ENCODE measurements at regions not wholly inside any gene's neighbourhood (a gene's known extent, or its start where the extent isn't known, plus 50 kb on each side); places are given as distances from the start of the nearest gene placed in this dataset.

DNA sequence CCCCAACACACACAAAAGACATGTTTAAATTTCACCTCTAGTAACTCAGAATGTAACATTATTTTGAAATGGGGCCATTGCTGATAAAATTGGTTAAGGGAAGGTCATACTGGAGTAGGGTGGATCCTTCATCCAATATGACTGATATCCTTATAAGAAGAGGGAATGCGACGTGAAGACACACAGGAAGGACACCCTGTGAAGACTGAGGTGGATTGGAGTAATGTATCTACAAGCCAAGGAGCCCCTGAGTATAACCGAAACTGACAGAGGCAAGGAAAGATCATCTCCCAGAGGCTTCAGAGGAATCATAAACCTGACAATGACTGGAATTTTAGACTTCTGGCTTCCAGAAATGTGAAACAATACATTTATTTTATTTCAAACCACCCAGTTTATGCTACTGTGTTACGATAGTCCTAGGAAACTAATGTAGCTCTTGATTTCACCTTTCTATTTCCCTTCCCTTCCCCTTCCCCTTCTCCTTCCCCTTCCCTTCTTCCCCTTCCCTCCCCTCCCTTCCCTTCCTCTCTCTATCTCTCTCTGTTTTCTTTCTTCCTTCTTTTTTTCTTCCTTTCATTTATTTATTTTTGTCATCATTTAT is 1775.4 kb downstream of the LRRC4C start:
- TF ChIP-seq, protein P1, sequence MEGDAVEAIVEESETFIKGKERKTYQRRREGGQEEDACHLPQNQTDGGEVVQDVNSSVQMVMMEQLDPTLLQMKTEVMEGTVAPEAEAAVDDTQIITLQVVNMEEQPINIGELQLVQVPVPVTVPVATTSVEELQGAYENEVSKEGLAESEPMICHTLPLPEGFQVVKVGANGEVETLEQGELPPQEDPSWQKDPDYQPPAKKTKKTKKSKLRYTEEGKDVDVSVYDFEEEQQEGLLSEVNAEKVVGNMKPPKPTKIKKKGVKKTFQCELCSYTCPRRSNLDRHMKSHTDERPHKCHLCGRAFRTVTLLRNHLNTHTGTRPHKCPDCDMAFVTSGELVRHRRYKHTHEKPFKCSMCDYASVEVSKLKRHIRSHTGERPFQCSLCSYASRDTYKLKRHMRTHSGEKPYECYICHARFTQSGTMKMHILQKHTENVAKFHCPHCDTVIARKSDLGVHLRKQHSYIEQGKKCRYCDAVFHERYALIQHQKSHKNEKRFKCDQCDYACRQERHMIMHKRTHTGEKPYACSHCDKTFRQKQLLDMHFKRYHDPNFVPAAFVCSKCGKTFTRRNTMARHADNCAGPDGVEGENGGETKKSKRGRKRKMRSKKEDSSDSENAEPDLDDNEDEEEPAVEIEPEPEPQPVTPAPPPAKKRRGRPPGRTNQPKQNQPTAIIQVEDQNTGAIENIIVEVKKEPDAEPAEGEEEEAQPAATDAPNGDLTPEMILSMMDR (IDR thresholded peaks at IDR 0.05) = no peak
- TF ChIP-seq POLR2A (IDR thresholded peaks at IDR 0.05) = no peak
- no peak for TF ChIP-seq EP300 (IDR thresholded peaks at IDR 0.05)
- TF ChIP-seq POLR2AphosphoS5 (IDR thresholded peaks at IDR 0.05) = no peak

All from stomach (tissue), 4 donors.